ENCODE measurements at regions not wholly inside any gene's neighbourhood (a gene's known extent, or its start where the extent isn't known, plus 50 kb on each side); places are given as distances from the start of the nearest gene placed in this dataset.
"Not testable (repeated sequence)": the region's sequence is repeated elsewhere in the genome, so short reads cannot be mapped to it uniquely, and the experiment has no call there.

DNA sequence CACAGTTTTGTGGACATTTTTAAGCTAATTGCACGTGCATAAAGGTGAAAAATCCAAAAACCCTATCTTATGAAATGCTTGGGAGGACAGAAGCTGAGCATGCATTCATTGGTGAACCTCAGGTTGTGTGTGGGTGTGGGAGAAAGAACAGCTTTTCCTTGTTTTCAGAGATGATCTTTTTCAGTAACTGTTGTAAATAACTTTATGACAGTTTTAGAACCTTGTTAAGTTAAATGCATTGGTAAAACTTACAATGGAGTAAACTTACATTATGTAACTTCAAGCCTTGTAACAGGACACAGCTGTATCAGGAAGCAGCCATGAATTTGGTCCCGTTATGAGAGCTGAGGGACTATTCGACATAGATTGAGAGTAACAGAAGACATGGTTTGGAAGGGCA is 587.4 kb downstream of the GALC start:
- DNase-seq, result no peak

DNA sequence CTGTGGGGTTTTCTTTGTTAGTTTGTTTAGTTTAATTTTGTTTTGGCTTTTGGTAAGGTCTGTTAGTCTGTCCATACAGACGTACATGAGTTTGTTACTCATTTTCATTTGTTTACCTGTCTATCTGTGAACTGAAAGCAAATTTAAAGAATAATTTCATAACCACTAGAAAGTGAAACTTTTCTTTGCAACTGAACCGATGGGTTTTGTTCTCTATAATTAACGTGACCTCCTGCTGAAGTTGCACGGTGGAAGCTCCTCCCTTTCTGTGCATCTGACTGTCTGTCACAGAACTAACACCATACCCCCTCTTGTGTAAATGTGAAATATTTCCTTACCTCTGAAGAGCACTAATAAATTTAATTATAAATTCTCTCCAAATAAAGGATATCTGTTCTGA is 595.5 kb downstream of the GALC start:
- no peak for DNase-seq

DNA sequence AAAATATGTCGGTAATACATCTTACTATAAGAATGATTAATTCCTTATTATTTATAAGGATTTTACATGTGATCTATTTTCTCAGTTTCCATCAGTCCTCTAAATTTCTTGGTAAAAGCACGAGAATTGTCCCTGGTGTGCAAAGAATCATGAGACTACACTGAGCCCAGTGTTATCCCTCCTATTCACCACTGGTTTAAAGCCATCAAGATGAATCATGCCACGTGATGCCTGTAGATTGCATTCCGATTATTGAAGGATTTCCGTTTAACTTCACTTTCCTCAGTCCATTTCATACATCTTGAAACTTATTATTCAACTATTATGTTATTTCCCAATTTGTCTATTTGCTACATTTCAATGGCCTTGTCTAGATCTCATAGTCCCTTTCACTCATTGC is 601.9 kb downstream of the GALC start:
- no peak for DNase-seq

DNA sequence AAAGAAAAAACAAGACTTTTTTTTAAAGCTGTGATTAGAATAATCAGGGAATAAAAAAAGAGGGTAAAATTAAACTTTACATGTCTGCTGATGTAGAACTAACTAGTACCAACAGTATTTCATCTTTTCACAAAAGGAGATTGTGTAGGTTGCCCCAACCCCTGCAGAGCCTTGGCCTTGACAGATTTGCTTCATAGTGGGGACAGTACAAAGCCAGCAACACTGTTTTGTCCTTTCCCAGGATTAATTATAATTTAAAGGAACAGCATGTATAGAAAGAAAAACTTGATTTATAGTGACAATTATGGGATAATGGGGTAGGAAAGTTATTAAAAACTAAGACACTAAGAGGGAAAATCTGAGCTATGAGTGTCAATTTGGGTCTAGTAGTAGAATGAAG is 604.0 kb downstream of the GALC start:
- DNase-seq, result no peak

DNA sequence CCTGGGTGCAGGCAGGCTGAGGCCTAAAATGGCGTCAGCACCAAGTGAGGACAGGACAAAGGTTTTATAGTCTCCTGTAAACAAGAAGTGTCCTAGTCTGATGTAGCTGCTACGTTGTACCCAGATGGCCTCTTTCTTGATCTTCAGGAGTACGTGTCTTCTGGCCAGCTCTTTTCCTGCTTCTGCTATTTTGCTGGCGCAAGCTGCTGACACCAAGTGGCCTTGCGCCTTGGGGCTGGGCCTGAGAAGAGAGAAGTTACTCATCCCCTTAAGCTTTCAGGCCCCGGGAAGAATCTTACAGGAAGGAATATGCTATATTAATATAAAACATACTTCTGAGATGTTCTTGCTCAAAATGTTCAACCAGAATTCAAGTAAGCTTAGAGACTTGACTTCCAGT is 605.2 kb downstream of the GALC start:
- no peak for DNase-seq

DNA sequence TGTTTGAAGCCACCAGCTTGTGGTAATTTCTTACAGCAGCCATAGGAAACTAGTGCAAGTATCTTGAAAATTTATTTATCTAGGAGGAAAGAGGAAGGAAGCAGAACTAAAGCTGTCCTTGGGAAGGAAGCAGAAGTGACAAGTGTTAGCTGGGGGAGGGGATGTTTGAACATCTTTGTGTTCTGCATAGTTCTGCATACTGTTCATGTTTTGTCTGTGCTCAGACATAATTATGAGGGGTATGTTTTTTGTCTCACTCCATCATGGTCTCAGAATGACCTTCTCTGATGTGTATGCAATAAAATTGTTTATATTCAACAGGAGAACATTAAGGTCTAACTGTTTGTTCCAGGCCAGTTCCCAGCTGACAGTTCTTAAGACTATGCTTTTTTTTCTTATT is 606.5 kb downstream of the GALC start:
- DNase-seq, result no peak

DNA sequence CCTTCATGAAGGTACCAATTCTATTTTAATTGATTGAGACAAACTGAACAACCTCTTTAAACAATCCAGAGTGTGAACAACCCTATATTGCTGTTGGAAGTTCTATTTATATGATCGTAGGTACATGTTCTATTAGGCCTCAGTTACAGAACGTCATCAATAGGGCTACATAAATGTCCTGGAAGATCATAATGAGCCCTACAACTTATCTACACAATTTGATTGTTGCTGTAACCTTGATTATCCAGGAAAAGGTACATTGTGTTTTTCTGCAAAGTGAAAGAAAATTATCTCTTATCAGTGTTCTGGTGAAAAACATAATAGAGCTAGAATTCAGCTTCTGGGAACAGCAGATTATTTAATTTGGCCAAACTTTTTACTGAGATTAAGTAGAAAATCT is 612.9 kb downstream of the GALC start:
- DNase-seq, result no peak

DNA sequence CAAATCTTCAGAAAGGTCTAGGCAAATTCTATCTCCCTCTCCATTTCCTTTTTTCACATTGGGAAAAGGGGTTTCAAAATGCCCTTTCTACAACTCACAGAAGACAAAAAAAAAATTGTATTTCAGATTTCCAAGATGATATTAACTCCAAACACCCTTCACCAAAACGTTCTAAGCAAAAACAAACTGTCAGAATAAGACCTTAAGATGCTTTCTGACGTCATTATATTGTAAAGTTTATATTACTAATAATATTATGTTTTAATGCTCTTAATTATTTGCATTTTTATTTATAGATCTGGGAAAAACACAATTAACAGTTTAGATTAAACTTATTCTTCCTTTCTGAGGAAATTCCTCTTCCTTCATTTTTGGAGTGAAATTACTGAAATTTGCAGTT is 624.2 kb downstream of the GALC start:
- DNase-seq, result no peak

DNA sequence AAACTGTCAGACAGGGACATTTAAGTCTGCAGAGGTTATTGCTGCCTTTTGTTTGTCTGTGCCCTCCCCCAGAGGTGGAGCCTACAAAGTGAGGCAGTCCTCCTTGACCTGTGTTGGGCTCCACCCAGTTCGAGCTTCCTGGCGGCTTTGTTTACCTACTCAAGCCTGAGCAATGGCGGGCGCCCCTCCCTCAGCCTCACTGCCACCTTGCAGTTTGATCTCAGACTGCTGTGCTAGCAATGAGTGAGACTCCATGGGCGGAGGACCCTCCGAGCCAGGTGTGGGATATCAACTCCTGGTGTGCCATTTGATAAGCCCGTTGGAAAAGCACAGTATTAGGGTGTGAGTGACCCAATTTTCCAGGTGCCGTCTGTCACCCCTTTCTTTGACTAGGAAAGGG is 632.7 kb downstream of the GALC start:
- not testable (repeated sequence) for DNase-seq

DNA sequence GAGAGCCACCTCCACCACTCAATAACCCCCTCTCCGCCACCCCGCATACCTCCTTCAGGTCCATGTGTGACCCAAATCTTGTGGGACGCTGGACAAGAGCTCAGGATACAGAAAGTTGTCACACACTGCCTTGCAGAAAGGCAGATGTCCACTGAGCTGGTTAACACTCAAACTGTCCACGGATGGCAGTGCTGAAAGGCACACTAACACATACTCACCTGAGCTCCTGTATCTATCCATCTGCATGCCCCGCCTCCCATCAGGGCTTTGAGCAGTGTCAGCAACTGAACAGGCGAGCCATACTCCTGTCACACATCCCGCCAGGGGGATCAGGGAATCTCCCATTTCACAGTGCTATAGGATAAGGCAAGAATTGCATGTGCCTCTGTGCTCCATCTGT is 642.0 kb downstream of the GALC start:
- DNase-seq, result no peak

DNA sequence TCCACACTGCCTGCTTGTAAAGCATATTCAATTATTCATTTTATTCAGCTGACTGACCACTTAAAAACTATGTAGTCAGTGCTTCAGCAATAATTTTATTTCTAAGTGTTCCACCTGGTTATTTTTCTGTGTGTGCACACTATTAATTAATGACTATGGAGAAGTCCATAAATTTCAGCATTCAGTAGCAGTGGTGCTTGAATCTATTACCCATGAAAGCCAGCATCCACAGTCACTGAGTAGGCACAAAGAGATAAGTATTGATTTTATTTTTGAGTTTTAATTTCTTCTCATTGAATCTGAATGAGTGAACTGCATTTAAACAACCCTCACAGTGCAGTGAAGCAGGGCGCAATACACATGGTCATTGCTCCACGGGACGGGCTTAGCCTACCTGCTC is 643.1 kb downstream of the GALC start:
- DNase-seq, result no peak

DNA sequence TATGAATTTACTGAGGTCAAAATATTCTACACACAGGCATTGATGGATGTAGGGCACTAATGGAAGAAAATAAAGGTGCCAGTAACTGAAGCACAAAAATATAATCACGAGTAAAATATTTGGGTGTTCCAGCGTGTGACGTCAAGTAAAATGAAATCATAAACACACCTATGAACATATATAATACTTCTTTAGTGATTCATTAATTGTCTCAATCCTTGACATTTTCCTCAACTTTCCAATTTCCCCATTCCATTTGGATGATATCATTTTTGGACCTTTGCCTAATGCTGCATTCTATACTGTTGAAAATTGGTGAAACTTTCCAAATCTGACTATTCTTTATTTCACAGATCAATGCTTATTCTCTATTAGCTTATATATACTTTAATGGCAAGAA is 649.3 kb downstream of the GALC start:
- no peak for DNase-seq

DNA sequence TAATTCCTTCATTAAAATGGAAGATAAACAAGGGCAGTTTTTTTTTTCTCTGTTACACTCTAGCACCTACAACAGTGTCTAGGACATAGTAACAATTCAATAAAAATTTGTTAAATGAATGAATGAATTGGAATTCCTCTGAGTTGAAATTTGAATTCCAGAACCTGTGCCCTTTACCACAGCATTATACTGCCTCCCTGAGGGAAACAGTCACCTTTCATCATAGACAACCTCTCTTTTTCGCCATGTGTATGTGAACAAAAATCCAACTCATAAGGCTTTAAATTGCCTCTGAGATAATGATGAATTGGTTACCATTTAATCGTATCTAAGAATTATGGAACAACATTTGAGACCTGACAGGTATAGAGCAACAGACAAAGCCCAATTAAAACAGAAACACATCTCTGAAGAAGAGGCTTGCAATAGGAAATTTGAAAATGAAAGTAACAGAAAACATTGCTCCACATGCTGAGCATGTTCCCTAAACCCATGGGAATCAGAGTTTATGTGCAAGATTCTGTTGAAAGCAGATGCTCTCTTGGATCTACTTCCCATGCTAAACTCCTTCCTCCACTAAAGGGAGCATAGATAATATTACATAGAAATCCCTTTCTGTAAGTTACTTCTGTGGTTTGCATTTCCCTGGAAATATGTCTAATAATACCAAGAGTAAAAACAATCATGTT is 657.8 kb downstream of the GALC start:
- no peak for DNase-seq

DNA sequence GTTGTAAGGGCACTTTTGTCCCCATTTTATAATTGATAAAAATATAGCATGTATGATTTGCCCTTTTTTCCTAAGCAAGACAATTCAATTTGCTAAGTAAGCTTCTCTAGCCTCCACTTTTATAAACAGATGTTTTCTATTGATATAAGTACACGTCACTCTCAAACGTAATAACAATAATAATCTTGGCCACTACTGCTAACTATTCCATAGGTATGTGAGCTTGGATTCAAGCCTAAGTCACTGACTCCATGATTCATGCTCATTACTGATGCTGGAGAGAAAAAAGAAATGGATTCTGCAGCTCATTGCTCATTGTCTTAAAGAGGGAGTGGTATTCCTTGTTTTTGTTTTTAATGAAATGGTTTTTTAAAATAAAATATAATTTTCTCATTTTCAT is 661.0 kb downstream of the GALC start:
- no peak for DNase-seq

DNA sequence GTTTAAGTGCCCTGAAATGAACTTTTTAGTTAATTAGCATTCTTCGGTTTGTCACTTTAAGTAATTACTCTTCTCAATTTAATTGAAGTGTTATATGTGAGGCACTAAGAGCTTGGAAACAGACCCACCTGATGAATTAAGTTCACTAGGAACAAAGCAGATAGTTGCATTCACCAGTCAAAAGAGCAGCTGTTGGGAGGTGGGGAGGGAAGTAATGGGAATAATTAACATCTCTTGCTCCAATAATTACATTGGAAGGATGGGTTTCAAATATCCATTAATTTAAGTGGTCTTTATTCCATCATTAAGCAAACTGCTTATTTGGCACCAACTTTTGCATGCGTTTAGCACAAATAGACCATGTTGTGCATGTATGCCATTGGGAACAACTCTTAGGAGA is 667.2 kb downstream of the GALC start:
- no peak for DNase-seq

DNA sequence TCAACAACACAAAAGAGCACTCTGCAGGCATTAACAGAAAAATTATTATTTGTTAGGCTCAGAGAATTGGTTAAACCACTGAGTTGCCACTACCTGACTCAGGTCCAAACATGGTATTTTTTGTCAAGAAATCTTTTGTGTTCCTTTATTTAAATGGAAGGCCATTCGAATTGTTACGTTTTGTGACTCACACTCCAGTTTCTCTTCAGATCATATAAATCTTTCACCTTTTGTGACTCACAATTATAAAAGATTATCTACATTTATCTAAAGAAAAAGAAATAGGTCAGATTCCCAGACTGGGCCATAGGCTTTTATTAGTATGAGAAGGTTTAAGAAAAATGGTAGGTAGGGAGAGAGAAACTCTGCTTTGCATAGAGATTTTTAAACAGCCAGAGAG is 669.8 kb downstream of the GALC start:
- no peak for DNase-seq

DNA sequence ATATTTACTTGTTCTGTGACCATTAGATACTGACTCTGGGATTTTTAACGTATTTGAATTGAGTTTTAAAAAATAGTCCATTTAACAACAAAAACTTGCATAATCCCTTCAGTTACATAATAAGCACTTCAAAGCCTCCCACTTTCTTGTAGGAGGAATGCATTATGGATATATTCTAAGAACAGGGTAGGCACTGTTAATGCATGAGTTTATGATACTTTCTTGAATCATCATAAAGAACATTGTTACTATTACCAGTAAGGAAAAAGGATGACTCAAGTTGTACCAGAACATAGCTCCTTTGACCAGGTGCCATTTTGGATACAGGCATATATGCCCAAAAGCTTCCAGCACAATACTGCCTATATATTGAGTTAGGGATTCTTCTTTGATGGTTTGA is 671.4 kb downstream of the GALC start:
- no peak for DNase-seq

DNA sequence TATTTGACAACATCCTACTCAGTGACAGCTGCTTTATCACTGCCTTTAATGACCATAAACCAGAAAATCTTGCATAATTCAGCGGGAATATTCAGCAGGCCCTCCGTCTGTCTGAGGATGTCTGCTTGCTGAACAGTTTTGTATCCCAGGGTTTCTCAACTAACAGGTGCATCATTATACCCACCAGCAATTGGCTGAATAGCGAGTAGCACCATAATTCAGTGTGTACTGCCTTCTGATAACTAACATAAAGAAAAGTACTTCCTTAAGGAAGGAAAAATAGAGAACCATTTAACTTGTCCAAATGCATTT is 680.1 kb downstream of the GALC start:
- no peak for DNase-seq

DNA sequence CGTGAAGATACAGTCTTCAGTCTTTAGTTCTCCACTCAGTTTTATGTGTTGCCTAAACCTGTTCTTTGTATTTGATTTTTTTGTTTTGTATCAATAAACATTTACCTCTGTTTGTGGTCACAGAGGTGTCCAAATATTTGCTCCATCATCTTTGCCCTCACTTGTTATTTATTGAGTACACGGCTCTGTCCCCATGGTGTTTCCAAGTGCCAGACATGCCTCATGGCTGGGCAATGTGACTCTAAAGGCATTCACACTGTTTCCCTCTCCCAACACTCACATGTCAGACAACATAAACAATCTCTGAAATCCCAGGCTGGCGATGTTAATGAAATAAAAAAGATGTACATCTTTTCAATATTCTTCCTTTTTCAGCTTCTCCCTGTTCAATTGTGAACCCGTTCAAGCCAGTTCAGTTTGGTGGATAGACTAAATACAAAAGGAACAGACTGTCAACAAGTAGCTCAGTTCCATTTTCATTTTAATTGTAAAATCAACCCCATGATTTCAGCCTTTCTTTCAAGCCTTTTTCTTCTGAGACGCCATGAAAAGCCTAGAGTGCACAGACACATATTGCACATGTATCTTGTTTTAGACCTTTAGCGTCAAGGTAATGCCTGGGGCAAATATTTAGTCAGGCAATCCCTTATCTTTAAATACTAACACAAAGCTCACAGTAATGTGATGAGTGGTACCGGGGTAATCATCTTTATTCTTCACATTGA is 680.7 kb downstream of the GALC start:
- no peak for DNase-seq

DNA sequence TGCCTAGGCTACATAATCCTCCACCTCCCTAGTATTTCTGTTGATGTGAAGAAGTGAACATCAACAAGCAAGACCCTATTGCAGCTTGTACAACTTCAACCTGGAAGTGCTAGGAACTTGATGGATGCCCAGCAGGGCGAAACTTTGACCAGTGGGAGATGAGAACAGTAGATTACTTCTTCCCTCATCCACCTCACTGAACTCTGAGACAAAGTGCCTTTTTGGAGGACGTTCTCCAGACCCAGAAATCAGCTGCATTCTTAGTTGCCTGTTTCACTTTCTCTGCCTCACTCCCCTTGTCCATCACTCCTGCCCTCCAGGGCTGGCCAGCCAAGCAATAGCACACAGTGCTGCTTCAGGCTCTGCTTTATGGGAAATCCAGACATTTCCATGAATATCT is 683.4 kb downstream of the GALC start:
- no peak for DNase-seq

DNA sequence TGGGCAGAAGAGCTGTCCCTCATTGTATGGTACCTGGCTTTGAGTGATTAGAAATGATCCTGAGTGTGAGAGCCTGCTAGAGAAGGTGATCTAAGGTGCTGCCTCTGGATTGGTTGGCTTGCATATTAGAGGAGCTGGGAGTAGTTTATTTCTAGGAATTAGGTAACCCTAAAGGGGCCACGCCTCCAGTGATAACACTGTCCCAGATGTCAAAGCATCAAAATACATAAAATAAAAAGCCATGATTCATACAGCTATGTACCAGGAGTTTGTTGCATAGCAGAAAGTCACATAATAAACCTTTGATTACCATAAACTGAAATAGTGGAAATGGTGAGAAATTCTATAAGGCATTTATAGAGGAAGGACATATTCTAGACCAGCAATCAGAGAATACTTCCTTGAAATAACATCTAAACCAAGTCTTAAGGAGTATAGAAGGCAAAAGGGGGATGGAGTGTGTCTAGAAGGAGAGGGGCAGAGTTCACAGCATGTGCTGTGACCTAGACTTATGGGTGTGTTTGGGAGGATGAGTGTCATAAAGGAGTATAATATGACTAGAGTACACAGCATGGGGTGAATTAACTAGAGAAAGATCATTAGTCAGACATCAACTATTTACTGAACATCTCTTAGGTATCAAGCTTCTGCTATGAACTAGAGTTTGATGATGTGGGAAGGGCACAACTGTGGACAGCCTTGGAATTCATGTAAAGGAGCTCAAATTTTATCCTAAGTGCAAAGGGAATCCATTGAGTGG is 686.4 kb downstream of the GALC start:
- DNase-seq, result no peak

DNA sequence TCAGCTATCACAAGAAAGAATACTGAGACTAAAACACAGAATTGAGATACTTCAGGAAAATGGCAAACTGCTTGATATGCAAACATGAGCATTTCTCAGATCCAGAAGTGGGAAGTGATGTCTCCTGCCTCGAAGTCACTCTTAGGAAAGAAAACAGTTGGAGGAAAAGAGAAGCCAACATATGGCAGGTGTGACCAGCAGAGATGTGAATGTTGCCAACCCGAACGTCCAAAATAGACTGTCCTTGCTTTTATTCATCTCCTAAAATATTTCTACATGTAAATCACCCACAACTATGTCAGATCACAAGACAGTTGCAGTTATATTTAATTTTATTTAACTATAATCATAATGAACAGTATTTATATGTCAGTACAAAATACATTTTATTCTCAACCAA is 687.6 kb downstream of the GALC start:
- no peak for DNase-seq

DNA sequence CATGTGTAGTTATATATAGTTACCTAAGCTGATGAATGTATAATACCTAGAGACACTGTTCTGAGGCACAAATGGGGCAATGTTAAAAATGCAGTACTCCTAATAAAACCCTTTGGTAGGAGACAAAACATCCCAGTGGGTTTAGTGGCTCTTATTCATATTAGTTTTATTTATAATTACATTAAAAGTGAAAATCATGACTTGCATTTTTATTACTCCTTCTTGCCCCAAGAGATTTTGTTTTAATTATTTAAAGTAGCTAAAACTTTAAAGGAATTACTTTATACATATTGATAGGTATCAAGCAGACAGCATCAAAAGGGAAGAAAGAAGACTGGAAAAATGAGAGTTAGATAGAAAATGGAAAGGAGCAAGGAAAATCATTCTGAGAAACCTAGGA is 688.6 kb downstream of the GALC start:
- no peak for DNase-seq

DNA sequence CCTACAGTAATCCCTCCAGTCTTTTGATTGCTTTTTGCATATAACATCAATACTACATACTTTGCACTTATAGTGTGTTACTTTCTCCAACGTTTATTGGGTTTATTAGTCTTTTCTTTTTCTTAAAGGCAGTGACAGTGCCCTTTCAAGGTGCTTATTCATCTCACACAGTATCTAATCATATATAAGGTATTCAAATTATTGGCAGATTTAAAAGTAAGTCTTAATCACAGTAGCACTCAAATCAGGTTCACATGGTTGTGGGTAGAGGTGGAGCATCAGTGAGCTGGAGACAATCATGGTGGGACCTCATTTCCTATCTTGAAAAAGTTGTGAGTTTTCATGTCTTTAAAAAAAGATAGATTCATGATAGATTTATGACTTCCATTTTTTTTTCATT is 706.2 kb downstream of the GALC start:
- DNase-seq, result no peak

DNA sequence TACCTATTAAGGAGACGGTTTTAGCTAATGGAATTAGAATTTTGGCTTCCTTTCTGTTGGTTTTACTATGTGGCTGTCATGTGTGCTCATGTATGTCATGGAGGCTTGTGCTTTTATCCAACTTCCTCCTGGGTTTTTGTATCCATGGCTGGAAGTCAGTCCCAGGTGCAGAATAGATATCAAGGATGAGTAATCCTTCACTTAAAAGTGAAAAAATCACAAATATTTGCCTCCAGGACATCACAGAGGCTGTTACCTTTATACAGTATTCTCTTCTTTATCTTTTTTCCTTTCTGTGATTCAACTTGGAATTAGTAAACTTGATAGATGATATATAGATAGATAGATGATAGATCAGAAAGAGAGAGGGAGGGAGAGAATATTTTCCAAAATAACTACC is 706.8 kb downstream of the GALC start:
- no peak for DNase-seq
